IPS DF 4.7 (cell line): ENCODE measurements at regions not wholly inside any gene's neighbourhood (a gene's known extent, or its start where the extent isn't known, plus 50 kb on each side); places are given as distances from the start of the nearest gene placed in this dataset.

ENCODE experiments used
- DNase-seq: peaks from one replicate; pipeline ENCODE4 v3.0.0-alpha.2; 2013; ENCODE audit warnings: low spot score; ENCODE audit errors: extremely low read depth

DNA sequence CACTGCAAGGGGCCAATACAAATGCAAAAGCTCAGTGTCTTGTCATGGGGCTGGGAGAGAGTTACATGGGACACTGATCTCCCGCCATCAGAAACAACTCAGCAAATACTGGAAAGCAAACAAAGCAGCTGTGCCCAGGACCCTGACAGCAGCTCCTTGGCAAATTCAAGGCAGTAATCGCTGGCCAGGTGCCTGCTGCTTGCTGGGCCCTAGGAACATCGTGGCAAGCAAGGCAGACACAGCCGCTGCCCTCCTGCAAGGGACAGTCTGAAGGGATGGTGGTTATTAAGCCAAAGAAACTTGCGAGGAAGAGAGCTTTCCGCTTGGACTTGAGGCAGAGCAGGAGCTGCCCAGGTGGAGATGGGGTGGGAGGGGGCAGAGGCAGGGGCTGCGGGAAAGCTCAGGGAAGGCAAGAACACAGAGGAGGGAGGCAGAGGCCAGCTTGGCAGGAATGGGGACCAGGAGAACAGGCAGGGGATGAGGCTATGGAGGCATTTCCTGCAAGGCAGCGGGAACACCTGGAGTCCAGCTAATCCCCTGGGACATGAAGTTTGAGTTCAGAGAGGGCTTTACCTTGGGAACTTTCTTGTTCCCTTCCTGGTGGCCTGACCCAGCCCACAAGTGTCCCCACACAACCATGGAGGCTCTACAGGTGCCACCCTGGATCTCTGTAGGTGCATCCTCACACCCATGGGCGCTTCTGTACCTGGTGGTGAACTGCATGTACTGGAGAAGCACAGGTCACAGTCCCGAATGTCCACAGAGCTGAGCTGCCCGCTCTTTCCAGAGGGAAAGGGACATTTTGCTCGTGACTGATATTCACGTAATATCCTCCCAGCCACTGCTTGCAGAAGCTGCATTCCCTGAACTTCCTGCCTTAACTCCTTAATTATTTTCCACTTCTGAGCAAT is 78.7 kb upstream of the ATP2B2 start:
- DNase-seq, result no peak

DNA sequence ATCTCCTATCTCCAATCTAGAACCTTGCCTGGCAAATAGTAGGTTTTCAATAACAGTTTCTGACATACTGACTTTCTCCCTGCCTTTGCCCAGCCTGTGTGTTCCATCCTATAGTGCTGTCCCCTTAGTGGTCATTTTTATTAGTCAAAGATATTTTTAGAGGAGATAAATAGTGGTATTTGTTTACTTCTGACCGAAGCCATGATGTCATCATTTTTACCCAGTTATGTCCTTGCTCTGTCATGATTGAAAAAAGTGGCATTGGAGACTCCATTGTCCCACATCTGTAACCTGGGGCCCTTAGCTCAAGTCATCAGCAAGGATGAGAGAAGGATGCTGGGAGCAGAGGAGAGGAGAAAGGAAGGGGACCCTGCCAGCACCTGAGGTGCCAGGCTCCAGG is 80.6 kb upstream of the ATP2B2 start:
- no peak for DNase-seq

DNA sequence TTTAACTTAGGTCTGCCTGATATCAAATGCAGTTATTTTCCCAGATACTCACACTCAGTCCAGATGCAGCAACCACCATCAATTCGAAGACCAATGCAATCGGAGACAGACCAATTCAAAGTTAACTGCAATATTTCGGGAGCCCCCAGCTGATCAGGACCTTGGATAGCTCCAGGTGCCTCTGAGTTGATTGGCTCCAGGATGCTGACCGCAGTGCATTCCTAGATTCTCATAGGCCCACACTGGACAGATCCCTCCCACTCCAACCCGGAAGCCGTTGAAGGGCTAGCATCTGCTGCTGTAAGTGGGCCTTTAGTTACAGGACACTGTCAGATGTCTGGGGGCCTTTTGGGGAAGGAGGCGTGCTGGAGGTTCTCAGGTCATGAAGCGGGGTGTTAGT is 89.5 kb upstream of the ATP2B2 start:
- DNase-seq, result peak; percentile 76

DNA sequence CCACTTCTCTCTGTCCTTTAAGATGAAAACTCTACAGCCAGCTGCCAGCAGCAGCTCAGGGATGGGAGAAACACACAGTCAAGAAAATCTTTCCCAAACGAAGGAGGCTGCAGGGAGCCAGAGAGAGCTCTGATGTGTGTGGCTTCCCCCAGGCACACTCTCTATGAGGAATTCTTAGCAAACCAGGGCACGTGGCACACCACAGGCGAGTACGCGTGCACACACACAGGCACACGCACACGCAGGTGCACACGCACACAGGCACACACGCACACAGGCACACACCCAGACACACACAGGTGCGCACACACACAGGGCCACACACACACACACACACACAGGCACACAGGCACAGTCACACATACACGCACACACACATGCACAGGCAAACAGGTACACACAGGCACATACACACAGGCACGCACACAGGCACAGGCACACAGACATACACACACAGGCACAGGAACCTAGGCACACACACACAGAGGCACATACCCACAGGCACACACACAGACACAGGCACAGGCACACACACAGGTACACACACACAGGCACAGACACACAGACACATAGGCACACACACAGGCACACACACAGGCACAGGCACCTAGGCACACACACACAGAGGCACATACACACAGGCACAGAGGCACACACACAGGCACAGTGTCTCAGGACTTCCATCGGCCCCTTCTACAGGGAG is 91.5 kb upstream of the ATP2B2 start:
- DNase-seq, result no peak

DNA sequence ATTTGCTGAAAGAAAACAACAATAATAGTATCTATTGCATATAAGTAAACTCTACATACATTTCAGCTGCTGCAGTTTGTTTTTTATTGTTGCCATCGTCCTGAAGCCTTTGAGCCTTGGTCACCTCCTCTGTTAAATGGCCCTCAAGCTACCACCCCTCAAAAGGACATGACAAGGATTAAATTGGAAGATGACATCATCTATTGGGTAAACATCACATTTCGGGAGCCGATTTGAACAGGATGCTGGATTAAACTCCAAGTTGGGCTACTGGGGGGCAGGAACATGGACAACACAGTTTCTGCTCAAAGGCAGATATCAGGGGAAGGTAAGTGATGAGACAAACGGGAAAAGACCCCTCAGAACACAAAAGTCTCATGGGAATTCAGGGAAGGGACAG is 92.3 kb upstream of the ATP2B2 start:
- DNase-seq, result no peak

DNA sequence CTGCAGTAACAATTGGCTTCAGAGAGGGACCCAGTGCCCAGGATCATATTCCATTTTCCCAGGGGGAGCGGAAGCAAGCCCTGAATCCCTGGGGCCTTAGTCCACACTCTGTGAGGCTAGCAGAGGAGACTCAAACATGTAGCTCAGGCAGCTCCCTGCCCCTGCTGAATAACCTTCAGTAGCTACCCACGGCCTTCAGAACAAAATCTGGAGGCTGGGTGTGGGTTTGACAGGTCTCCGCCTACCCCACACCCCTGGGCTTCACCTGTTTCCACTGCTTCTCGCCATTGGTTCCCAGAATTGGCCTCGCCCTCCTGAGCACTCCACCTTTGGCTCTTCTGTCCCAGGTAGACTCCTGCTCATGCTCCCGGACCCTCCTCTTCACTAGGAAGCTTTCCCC is 93.6 kb upstream of the ATP2B2 start:
- DNase-seq, result no peak

DNA sequence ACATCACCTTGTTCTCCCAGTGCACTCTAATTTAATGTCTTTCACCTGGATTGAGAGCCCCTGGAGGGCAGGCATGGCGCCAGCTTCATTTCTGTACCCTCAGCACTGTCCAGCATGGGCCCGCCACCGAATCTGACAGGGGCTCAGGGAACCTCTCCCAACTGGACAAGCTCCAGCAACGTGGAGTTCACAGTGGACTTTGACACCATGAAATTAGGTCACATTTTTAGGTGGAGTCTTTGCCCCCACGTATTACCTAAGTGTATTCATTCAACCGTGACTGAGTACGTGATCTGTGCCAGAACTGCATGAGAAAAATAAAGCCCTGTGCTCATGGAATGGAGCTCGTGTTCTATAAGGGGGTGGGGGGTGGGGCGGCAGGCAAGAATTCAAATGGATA is 94.1 kb upstream of the ATP2B2 start:
- no peak for DNase-seq

DNA sequence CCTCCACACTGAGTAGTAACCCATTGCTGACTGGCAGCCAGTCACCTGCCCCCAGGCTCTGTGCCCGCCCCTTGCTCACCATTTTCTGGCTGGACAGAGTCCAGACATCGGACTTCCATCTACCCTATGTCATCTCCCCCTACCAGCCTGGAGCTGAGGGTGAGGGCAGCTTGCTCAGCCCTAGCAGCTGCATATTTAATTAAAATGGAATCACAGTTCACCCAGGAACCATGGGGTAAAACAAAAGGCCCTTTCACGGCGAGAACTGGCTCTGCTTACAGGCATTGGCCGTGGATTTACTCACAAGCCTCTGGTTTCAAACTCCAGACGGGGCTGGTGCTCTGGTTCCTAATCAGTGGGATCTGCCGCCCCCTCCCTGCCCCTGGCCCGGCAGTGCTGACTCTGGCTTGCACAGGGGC is 94.9 kb upstream of the ATP2B2 start:
- no peak for DNase-seq

DNA sequence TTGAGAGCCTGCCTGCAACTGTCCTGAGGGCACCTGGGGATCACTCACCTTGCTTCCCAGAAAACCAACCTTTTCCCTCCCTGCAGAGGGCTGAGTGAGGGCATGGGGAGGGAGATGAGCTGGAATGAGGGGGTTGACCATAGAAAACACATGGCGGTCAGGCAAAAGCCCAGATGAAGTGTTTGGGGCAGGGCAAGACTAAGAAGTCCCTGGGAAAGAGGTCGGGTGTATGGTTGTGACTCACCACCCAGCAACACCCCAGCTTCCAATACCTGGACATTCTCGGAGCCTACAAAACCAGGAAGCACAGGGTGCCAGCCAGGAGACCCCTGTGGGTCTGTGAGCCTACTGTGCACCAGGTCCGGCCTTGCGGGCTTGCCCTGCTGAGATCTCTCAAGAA is 95.3 kb upstream of the ATP2B2 start:
- no peak for DNase-seq

DNA sequence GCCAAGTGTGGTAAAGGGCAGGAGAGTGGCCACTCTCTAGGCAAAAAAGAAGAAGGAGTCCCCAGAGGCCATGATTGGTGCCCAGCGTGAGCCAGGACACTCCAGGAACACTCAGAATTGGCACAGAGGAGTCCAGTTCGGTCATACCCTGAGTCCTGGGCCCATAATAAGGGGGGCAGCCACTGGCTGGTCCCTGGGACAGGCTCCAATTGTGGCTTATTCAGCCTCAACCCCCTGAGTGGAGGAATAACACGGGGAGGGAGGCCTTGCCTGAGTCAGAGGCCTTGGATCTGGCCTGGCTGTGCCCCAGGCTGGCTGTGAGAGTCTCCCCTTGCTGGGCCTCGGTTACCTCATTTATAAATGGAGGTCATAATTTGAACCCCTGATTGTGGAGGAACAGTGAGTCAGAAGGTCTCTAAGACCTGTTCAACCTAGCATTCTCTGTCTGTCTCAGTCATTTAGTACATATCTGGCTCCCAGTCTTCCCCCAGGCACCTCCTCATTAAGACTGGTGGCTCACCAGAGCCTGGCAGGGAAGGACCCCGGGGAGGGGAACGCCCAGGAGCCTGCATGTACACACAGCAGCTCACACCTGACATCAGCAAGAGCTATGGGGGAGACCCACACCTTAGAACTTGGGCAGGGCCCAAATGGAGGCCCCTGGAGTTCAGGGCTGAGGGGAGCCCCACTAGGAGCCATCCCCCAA is 95.9 kb upstream of the ATP2B2 start:
- DNase-seq, result no peak

DNA sequence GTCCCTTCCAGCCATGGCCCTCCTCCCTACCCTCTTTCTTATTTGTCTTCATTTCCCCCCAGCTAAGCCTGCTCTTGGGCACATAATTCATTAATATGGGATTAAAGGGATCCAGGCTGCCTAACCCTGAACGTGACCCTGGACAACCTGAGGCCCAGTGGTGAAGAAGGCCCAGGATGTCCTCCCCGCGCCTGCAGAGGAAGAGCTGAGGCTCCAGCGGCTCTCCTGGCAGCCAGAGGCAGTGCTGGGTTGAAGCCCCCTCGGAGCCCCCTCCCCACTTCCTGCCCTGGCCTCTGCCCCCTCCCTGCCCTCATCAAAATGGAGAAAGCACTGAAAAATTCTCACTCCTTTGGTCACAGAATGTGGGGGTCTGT is 96.5 kb upstream of the ATP2B2 start:
- DNase-seq, result no peak

DNA sequence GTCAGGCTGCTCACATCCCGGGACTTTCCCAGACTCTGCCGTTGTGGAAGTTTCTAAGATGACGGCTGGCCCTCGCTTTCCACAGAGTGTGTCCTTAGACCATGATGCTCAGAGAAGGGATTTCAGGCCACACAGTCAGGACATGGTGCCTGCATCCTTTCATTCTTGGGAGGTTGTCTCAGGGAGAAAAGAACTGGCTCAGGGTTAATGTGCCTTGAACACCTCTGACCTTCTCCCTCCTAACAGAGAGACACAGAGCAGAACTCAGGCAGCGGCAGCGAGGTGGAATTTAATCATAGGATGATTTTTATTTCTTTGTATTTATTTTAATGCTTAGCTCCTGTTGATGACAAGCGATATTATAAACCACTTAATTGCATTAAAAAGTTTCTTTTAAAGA is 96.9 kb upstream of the ATP2B2 start:
- no peak for DNase-seq

DNA sequence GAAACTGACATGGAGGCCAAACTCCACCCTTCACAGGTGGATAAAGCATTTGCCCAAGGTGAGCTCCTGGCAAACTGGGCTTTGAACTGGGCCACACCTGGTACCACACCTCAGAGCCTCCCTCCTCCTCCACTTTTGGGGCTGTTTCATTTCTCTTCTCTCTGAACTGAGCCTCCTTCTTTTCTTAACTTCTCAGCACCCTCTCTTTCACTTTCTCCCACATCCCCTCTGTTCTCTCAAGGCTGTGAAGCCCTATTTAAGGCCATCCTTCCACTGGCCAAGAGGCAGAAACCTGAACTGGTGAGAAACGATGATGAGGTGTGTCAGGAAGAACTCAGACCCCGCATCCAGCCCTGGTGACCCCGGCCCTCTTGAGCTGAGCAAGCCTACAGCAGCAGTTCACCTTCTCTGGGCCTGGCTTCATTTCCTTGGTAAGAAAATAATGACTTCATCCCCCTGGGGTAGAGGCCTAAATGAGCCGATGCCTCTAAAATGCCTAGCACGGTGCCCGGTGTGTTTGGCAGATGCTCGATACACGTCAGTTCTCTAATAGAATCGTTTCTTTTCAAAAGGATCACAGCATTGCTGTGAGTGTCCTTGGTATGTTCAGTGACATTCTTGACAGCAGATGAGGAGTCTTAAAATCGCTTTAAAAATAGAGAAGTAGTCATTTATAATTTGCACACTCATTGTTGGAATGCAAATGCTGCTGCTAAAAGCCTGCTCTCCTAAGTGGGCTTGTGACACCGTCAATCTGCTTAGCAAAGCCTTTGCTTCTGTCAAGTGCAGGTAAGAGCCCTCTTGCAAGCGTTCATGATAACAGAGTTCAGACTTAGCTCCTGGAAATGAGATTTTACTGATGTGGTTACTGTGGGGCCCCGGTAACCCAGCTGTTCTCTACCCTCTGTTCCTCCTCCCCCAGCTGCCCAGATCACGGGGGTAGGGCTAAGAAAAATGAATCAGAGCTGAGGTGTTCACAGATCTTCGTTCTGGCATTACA is 97.7 kb upstream of the ATP2B2 start:
- no peak for DNase-seq

DNA sequence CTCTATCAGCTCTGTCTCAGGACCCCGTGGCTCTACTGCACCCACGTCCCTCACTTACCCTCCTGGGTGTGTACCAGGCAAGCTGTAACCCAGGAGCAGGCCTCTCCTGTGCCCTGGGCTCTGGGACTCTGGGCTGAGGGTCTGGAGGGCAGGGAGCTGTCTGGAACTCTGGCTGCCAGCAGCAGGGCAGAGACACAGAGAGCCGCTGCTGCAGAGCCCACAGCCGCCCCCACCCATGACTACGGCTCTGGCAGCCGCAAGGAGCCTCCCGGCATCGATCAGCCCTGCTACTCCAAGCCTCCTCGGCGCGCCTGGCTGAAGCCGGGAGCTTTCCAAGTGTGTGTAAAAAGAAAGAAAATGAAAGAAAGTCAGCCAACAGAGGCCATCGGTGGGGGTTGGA is 103.7 kb upstream of the ATP2B2 start:
- no peak for DNase-seq

DNA sequence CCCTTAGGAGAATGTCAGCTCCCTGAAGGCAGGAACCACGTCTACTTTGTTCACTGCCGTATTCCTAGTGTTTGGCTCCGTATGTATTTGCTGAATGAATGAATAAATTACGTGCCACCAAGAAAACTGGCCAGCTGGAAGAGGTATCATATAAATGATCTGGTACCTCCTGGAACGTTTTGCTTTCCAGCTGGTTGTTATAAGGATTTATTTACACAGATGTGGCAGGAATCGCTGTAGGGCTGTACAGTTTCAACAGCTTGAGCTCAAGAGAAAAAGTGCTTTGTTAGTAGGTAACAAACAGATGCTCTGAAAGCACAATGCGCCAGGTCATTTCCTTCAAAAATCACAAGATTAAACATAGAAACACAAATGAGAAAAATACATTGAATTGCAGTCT is 108.8 kb upstream of the ATP2B2 start:
- no peak for DNase-seq

DNA sequence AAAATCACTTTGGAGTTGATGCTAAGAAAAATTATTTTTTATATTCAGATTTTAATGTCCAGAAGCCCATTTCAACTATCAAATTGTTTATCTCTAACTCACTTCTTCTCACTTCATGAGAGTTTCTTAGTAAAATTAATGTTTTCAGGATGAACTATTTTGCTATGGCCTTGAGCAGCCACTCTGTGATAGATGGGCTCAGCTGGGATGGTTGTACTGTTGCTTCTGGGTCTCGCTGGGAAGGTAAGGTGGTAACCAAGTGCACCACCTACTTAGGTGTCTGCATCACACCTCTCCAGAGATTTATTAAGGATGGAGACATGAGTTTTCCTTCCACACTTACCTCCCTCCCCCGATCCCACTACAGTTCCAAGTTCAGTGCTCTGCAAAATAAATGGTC is 110.3 kb upstream of the ATP2B2 start:
- DNase-seq, result no peak

DNA sequence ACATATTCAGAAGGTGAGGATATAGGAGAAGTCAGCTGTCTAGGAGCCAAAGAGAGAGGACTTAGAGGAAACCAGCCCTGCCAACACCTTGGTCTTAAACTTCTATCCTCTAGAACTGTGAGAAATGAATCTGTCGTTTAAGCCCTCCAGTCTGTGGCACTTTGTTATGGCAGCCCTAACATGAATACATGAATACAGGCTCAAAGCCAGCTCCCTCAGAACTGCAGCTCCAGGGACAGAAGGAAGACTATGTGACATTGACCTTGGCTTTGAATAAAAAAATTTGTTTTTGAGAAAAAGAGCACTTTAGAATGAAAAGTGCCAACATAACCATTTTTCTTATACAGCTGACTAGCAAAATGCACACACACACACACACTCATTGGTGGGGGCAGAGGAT is 110.9 kb upstream of the ATP2B2 start:
- no peak for DNase-seq

DNA sequence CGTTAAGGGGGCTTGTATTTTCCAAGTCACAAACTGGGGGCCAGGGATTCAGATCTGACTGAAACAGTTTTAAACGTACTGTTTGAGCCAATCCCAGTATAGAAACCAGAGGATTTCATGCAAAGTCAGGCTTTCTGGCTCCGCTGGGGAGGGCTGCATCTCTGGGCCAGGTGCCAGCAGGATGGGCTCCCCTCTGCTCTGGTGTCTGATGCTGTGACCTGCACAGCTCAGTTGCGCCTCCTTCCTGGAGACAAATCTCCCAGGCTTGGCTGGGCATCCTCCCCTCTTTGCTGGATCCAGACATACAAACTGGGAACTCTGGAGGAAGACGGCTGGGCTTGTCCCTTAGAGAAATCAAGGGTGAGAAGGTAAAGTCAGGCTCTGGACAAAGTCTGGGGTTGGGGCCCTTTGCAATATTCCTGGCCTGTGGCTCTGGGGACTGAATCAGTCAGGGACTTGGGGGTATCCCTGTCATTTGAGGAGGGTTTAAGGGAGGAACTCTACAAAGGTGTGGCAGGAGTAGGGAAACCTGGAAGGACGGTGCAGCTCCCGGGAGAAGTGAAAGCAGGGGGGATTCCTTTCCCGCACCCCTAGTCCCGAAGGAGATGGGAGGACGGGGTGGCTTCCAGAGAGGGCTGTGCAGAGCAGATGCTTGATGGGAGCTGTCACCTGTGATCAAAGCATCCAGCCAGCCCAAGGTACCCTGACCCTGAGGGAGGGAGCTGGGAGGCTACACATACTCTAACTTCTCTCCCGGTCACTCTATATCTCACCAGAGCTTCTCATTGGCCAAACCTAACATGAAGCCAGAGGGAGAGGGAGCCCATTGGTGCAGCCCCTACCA is 114.8 kb upstream of the ATP2B2 start:
- DNase-seq, result no peak

DNA sequence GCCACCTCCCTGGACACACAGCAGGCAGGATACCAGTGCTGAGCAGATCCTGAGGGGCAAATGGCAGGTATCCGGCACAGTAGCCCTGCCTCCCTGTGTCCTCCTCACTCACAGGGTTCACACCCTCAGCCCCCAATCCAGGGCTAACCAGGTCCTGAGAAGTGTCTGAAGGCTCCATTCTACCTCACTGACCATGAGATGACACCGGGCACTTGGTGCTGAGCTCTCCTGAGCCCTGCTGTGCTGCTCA is 115.4 kb upstream of the ATP2B2 start:
- no peak for DNase-seq

DNA sequence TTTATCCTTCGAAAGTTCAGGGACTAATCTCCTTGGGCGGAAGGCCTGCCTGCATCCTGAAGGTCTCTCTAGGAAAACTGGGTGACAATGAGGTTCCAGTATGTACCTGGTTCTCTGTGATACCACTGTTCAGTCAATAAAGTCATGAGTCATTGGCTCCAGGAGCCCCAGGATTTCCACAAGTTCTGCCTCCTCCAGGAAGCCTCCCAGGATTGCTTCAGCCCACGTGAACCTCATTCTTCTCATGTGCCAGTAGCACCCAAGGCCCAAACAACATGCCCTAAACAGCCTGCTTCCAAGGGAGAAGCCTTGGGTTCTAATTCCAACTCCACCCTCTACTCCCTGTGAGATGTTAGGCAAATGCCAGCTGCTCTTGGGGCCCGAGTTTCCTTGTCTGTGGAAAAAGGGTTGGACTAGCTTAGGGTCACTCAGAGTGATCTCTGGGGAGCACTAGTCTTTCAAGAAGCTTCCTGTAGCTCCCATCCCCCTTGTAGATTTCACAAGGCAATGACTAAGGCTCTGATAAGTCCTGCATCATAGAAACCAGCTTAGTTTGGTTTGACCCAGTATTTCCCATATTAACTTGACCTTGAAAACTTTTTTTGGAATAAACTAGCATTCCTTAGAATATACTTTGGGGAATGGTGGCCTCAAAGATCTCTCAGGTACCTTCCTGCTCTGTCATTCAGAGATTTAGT is 118.3 kb upstream of the ATP2B2 start:
- DNase-seq, result no peak
